HG02970 (cell line): ENCODE measurements at regions not wholly inside any gene's neighbourhood (a gene's known extent, or its start where the extent isn't known, plus 50 kb on each side); places are given as distances from the start of the nearest gene placed in this dataset.
"Not testable (repeated sequence)": the region's sequence is repeated elsewhere in the genome, so short reads cannot be mapped to it uniquely, and the experiment has no call there.

Source experiments
- ATAC-seq: cut with Tn5 transposase; IDR thresholded peaks from one replicate; pipeline ENCODE4 v1.9.1; 2021; ENCODE audit warnings: mild to moderate bottlenecking, moderate library complexity, moderate number of reproducible peaks; ENCODE audit not compliant: unreplicated experiment, low FRiP score

GRCh38 chr6:158920311-158920905, 79.6 kb downstream of the RSPH3 start:
- ATAC-seq = no peak

GRCh38 chr6:158919865-158920264, 80.1 kb downstream of the RSPH3 start:
- no peak for ATAC-seq

DNA sequence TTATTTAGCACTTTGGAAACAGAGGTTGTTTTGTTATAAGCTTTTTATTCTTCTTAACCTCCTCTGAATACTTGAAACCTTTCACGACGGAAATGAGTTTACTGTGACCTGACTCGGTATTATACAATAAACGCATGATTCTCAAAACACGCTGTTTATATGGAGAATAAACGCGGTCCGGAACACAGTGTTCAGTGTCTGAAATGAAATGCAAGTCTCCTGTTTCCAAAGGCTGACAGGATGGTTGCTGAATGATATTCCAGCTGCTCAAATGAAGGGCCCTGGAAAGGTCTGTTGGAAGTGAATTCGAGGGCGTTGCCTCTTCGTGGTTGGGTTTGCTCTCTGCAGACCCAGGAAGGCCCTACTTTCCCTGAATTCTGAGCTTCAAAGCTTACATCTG, 83.4 kb downstream of the RSPH3 start:
- no peak for ATAC-seq

DNA sequence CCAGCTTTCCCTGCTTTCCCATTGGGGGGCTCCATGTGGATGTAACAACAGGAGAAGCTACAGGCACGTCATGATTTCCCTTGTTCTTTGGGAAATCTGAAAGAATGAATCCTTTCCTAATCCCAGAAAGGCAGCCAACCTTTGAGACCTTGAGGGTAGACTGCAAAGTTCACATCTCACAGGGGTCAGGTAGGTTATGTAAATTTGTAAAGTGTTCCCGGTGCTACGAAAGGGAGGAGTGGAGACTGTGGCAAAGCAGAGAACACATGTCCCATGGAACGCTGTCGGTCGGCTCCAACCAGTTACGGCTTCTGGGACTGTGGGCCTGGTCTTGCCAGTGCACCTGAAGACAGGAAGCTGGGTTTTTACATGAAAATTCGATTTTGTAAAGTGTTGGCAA, 85.1 kb downstream of the RSPH3 start:
- ATAC-seq = no peak

DNA sequence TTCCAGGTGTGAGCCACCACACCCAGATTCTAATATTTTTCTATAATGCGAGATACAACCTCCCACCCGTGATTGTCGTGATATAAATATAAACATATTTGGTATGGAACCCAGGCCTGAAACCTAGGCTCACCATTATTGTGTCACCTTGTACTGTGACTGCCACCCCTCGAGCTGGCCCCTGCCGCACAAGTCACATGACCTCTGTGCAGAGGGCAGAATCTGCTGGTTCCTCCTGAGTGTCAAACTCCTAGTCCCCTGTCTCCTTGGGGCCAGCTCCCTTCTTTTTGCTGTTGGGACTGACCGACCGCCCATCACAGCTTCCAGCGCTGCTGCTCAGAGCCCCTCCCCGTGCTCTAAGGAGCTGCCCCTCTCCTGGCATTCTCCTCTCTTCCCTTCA, 86.4 kb downstream of the RSPH3 start:
- ATAC-seq = no peak

GRCh38 chr6:158912655-158913054, 87.3 kb downstream of the RSPH3 start:
- no peak for ATAC-seq

GRCh38 chr6:158911746-158912480, 88.1 kb downstream of the RSPH3 start:
- ATAC-seq = no peak

- ATAC-seq = no peak
These were observed 89.2 kb downstream of the RSPH3 start for GRCh38 chr6:158910484-158911440.

DNA sequence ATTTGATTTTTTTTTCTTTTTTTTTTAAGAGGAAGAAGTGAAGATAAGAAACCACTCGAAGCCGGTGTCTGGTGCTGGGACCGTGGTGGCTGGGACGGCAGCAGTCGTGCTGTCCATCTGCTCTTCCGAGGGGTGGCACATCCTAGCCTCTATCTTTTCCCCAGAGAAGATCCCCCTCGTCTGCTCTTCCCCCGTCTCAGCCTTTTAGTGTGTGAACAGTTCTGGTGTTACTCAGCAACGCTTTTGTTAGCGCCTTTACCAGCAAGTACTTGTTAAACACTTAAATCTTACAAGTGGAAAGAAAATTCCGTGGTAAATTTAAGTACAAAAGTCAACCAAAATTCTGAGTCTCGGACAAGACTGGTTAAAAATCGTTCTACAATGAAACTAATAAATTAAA, 90.1 kb downstream of the RSPH3 start:
- no peak for ATAC-seq

DNA sequence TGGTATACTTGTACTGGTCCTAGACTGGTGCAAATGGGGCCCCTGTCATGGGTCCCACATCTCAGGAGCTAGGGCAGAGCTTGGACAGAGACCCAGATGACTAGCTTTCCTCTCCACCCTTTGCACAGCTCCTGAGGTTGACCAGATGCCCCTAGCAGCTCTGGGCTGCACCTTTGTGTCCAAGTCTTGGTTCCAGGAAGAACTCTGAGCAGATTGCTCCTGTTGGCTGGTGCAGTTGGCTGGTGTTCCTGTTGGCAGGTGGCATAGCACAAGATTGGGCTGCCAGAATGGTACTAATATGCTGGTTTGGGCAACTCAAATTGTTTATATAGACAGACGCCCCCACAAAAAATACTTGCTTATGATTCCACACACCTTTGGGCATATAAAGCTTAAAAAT, 89.4 kb upstream of the EZR start:
- ATAC-seq = no peak

DNA sequence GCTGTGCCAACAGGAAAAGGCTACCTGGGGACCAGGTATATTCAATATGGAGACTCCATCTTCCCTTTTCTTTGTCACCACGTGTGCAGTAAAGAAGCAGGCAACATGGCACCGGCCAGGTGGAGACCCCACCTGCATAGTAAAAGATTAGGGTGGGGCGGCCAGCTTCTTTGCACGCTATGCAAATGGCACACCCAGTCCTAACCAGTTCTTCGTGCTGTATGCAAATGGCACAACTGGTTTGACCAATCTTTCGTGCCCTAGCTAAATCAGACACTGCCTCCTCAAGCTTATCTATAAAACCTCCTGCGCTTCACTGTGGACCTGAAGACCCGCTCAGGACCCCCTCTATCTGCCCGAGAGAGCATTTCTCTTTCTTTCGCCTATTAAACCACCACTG, 88.8 kb upstream of the EZR start:
- ATAC-seq = no peak

DNA sequence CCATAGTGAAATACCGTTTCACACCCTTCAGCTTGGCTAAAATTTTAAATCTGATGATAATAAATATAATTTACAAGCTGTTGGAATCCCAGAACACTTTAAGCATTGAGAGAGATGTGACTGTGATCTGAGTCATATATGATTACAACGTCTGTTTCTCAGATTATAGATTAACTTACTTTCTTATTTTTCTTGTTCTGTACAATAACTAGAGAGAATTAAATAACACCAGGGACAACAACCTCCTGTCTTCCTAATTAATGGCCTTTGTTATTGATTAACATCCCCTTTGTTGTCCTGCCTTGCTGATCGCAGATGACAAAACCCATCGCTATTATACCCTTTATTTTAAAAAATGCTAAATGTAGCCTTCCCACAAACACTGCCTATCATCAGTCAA, 87.8 kb upstream of the EZR start:
- no peak for ATAC-seq

GRCh38 chr6:158905277-158905676, 86.1 kb upstream of the EZR start:
- ATAC-seq = no peak

GRCh38 chr6:158903801-158904200, 84.6 kb upstream of the EZR start:
- no peak for ATAC-seq

DNA sequence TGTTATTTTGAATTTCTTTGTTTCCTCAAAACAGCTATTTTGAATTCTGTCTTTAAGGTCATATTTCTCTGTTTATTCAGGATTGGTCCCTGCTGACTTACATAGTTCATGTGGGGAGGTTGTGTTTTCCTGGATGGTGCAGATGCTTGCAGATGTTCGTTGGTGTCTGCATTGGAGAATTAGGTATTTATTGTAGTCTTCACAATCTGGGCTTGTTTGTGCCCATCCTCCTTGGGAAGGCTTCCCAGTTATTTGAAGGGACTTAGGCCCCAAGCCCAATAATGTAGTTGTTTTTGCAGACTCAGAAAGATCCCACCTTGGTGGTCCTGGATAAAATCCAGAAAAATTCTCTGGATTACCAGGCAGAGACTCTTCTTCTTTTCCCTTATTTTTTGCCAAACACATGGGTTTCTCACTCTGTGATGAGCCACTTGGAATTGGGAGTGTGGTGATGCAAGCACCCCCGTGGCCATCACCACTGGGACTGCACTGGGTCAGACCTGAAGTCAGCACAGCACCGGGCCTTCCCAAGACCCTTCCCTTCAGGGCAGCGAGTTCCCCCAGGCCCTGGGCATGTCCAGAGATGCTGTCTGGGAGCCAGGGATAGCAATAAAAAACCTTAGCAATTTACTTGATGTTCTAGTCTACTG, 81.6 kb upstream of the EZR start:
- ATAC-seq = no peak

GRCh38 chr6:158897236-158897635, 78.1 kb upstream of the EZR start:
- ATAC-seq = no peak

DNA sequence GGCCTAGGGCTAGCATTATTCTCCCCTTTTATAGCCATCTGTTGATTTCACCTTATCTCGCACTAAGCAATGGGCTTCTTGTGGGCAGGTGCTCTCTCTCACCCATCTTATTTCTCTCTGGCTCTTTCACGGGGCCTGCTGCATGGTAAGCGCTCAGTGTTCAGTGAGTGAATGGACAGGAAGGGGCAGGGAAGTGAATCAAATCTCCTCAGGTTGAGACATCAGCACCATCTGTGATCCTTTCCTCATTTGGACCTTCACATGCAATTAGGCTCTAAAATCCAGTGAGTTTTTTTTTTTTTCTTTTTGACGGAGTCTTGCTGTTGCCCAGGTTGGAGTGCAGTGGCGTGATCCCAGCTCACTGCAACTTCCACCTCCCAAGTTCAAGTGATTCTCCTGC, 76.5 kb upstream of the EZR start:
- no peak for ATAC-seq

DNA sequence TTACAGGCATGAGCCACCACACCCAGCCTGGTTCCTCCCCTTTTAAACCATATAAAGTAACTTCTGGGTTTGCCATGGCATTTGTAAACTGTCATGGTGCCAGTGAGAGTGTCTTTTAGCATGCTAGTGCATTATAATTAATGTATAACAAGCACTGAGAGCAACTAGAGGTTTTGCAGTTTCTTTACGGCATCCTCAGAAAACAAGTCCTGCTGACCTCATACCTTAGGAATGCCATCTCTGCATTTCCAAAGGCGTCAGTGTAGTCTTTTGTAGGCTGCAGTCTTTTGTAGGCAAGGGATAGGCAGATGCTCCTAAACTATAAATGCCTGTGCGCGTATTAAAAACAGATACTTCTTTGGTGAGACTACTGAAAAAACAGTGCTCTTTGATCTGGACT, 75.0 kb upstream of the EZR start:
- no peak for ATAC-seq

GRCh38 chr6:158892266-158892665, 73.1 kb upstream of the EZR start:
- ATAC-seq = no peak

DNA sequence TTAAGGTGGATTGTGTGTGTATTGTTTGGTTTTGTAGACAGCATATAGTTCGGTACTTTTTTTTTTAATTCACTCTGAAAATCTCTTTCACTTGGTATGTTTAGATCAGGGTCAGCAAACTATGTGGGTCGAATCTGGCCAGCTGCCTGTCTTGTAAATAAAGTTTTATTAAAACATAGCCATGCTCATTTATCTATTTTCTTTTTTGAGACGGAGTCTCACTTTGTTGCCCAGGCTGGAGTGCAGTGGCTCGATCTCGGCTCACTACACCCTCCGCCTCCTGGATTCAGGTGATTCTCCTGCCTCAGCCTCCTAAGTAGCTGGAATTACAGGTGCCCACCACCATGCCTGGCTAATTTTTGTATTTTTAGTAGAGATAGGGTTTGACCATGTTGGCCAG, 72.4 kb upstream of the EZR start:
- ATAC-seq = not testable (repeated sequence)

DNA sequence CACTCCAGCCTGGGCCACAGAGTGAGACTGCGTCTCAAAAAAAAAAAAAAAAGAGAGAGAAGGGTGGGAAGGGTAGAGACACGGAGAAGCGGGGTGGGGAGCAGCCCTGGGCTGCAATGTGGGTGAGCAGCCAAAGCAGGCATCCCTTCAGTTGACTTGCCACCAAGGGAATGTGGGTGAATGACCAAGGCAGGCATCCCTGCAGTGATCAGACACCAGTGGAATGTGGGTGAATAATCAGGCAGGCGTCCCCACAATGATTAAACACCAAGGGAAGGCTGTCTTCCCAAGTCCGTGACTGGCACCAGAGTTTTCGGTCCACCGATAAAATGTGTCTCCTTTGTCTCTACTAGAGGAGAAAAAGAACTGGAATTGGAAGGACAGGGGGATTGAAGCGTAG, 69.0 kb upstream of the EZR start:
- not testable (repeated sequence) for ATAC-seq
